ENCODE measurements at regions not wholly inside any gene's neighbourhood (a gene's known extent, or its start where the extent isn't known, plus 50 kb on each side); places are given as distances from the start of the nearest gene placed in this dataset.
"Not testable (repeated sequence)": the region's sequence is repeated elsewhere in the genome, so short reads cannot be mapped to it uniquely, and the experiment has no call there.

GRCh38 chr13:87982400-87982799 is 311.2 kb downstream of the SLITRK5 start:
- DNase-seq (ENCODE audit: low spot score) = no peak

- no peak for DNase-seq (ENCODE audit: low spot score)
Measured at GRCh38 chr13:87986639-87987250, 315.6 kb downstream of the SLITRK5 start.

- no peak for DNase-seq (ENCODE audit: low spot score)
Measured at GRCh38 chr13:87998081-87998480, 326.9 kb downstream of the SLITRK5 start.

GRCh38 chr13:87999240-87999700 is 328.1 kb downstream of the SLITRK5 start:
- DNase-seq (ENCODE audit: low spot score) = no peak

GRCh38 chr13:87999788-88000187 is 328.6 kb downstream of the SLITRK5 start:
- DNase-seq (ENCODE audit: low spot score) = no peak

GRCh38 chr13:88000239-88000638 is 329.1 kb downstream of the SLITRK5 start:
- no peak for DNase-seq (ENCODE audit: low spot score)

- DNase-seq (ENCODE audit: low spot score) = no peak
Measured at GRCh38 chr13:88000787-88001186, 329.6 kb downstream of the SLITRK5 start.

GRCh38 chr13:88005188-88005587 is 334.0 kb downstream of the SLITRK5 start:
- DNase-seq (ENCODE audit: low spot score) = no peak

- no peak for DNase-seq (ENCODE audit: low spot score)
Measured at GRCh38 chr13:88014527-88014926, 343.4 kb downstream of the SLITRK5 start.

- no peak for DNase-seq (ENCODE audit: low spot score)
Measured at GRCh38 chr13:88022431-88023208, 351.4 kb downstream of the SLITRK5 start.

GRCh38 chr13:88026241-88026640 is 355.1 kb downstream of the SLITRK5 start:
- no peak for DNase-seq (ENCODE audit: low spot score)

GRCh38 chr13:88031980-88032559 is 360.9 kb downstream of the SLITRK5 start:
- DNase-seq (ENCODE audit: low spot score) = no peak

- DNase-seq (ENCODE audit: low spot score) = not testable (repeated sequence)
Measured at GRCh38 chr13:88036205-88036604, 365.0 kb downstream of the SLITRK5 start.

GRCh38 chr13:88042489-88042888 is 371.3 kb downstream of the SLITRK5 start:
- DNase-seq (ENCODE audit: low spot score) = no peak

- no peak for DNase-seq (ENCODE audit: low spot score)
Measured at GRCh38 chr13:88051746-88052482, 380.7 kb downstream of the SLITRK5 start.

- no peak for DNase-seq (ENCODE audit: low spot score)
Measured at GRCh38 chr13:88063741-88064140, 392.6 kb downstream of the SLITRK5 start.

GRCh38 chr13:88066847-88067246 is 395.7 kb downstream of the SLITRK5 start:
- no peak for DNase-seq (ENCODE audit: low spot score)

GRCh38 chr13:88068316-88068715 is 397.1 kb downstream of the SLITRK5 start:
- DNase-seq (ENCODE audit: low spot score) = no peak

- no peak for DNase-seq (ENCODE audit: low spot score)
Measured at GRCh38 chr13:88068975-88069374, 397.8 kb downstream of the SLITRK5 start.

GRCh38 chr13:88071371-88071770 is 400.2 kb downstream of the SLITRK5 start:
- no peak for DNase-seq (ENCODE audit: low spot score)

- DNase-seq (ENCODE audit: low spot score) = no peak
Measured at GRCh38 chr13:88074794-88075510, 403.8 kb downstream of the SLITRK5 start.

- DNase-seq (ENCODE audit: low spot score) = no peak
Measured at GRCh38 chr13:88085036-88085435, 413.9 kb downstream of the SLITRK5 start.

Measured in AG08396 (cell line).